ENCODE measurements at regions not wholly inside any gene's neighbourhood (a gene's known extent, or its start where the extent isn't known, plus 50 kb on each side); places are given as distances from the start of the nearest gene placed in this dataset.

DNA sequence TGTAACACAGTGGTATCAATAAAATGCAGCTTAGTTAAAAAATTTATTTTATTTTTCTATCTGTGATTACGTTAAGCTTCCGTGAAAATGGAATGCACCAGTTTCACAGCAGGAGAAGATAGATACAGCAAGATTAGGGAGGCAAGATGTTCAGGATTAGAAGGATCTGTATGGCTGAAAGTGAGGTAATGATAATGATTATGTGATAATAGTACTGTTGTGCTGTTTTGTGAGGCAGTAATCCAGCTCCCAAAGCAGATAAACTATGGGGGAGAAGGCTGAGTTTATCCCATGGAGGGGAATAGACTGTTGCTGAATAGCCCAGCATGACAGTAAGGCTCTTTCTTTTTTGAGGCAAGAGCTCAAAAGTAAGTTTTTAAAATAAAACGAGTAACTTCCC lies 216.1 kb upstream of the PRPS1L1 start:
- no peak overlapping the region for H4K8ac ChIP-seq (ENCODE audit: low read depth in 2 of 2, low read length in 2 of 2)
- H3K4me3 ChIP-seq (ENCODE audit: insufficient read depth, low read depth, low read length) = no peak overlapping the region
- no peaks in the 10 kb centered on the region for H3K9me1 ChIP-seq (ENCODE audit: insufficient read depth, low read length)
- no peaks in the 10 kb centered on the region; the same call in 1 of the 2 replicates for H3K27me3 ChIP-seq (ENCODE audit: control insufficient read depth, insufficient read depth, low read length)
- no peaks in the 10 kb centered on the region for H3K9me3 ChIP-seq (ENCODE audit: control insufficient read depth, insufficient read depth, low read length)
- H3K4me1 ChIP-seq (ENCODE audit: control insufficient read depth, insufficient read depth, low read length) = no peaks in the 10 kb centered on the region
- no peak overlapping the region for H3K56ac ChIP-seq (ENCODE audit: extremely low read depth, insufficient read depth, low read length)
- no TSS peak for BruUV-seq (replicated peaks)
- DNase-seq (no peak), ATAC-seq (ENCODE audit: low read depth) (no peak)
- dilution Hi-C loops (cut with HindIII; ENCODE audit: low sequenced_read_pairs, unreplicated experiment) = no loop called here
- no peak overlapping the region for H2AK5ac ChIP-seq (ENCODE audit: low read depth, low read length)
- no peak overlapping the region for H3K4ac ChIP-seq (ENCODE audit: low read depth, low read length)
- H4K91ac ChIP-seq (ENCODE audit: insufficient read depth, low read depth, low read length) = no peak overlapping the region
- WGBS, 2 experiments (ENCODE audit: extremely low coverage in 2 of 2, insufficient read length in 1 of 2) = 80% methylated on average over 1 of the region's 3 CpGs; no CpG with 5 or more reads in 1 of the 2 experiments
- ChIA-PET CTCF (interaction anchor here (0.6 kb wide), 1 partner anchor 56 kb away, joined by 3 read pairs; no protein-coding TSS in a partner anchor), POLR2A (ENCODE audit: unreplicated experiment) (no interaction called here)
- H2BK20ac ChIP-seq (ENCODE audit: low read depth, low read length) = no peak overlapping the region
- TF ChIP-seq, protein P1, sequence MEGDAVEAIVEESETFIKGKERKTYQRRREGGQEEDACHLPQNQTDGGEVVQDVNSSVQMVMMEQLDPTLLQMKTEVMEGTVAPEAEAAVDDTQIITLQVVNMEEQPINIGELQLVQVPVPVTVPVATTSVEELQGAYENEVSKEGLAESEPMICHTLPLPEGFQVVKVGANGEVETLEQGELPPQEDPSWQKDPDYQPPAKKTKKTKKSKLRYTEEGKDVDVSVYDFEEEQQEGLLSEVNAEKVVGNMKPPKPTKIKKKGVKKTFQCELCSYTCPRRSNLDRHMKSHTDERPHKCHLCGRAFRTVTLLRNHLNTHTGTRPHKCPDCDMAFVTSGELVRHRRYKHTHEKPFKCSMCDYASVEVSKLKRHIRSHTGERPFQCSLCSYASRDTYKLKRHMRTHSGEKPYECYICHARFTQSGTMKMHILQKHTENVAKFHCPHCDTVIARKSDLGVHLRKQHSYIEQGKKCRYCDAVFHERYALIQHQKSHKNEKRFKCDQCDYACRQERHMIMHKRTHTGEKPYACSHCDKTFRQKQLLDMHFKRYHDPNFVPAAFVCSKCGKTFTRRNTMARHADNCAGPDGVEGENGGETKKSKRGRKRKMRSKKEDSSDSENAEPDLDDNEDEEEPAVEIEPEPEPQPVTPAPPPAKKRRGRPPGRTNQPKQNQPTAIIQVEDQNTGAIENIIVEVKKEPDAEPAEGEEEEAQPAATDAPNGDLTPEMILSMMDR (conservative IDR thresholded peaks at IDR 0.05; ENCODE audit: low read depth, low read length) = no peak
- TF ChIP-seq CEBPB (IDR thresholded peaks at IDR 0.05; ENCODE audit: low read depth, low read length) (no peak), POLR2A (IDR thresholded peaks at IDR 0.05; ENCODE audit: low read depth, low read length) (no peak), MXI1 (IDR thresholded peaks at IDR 0.05; ENCODE audit: borderline replicate concordance, low read depth, low read length) (no peak), CHD1 (IDR thresholded peaks at IDR 0.05; ENCODE audit: low read depth, low read length) (no peak)
- no peak overlapping the region for H2BK120ac ChIP-seq (ENCODE audit: low read depth, low read length)
- no peak overlapping the region for H3K18ac ChIP-seq (ENCODE audit: low read depth, low read length)
- H3K79me1 ChIP-seq (ENCODE audit: low read depth in 1 of 2, low read length in 2 of 2) = no peaks in the 10 kb centered on the region
- no peak overlapping the region for H3K23ac ChIP-seq (ENCODE audit: low read depth, low read length)
- H2BK5ac ChIP-seq (ENCODE audit: low read depth, low read length, poor library complexity, severe bottlenecking) = no peak overlapping the region
- no peak overlapping the region for H2BK15ac ChIP-seq (ENCODE audit: low read depth, low read length)
- no peaks in the 10 kb centered on the region for H4K20me1 ChIP-seq (ENCODE audit: insufficient read depth, low read length)
- H3K9ac ChIP-seq (ENCODE audit: low read depth, low read length) = no peak overlapping the region
- H3K36me3 ChIP-seq (ENCODE audit: control insufficient read depth, insufficient read depth, low read length) = no peaks in the 10 kb centered on the region
- H3K27ac ChIP-seq (ENCODE audit: insufficient read depth, low read length) = no peak overlapping the region
- H4K5ac ChIP-seq (ENCODE audit: low read depth, low read length) = no peak overlapping the region
- H3K4me2 ChIP-seq (ENCODE audit: low read depth, low read length) = no peak overlapping the region
- H3K14ac ChIP-seq (replicated peaks; ENCODE audit: low read depth, low read length) = no peak overlapping the region
- H2AFZ ChIP-seq (replicated peaks; ENCODE audit: low read length, poor library complexity) = no peak overlapping the region
- H2AK9ac ChIP-seq (replicated peaks; ENCODE audit: low read depth, low read length, poor library complexity) = no peak overlapping the region
- intact Hi-C loops (cut with micrococcal nuclease) = no loop called here
- in situ Hi-C loops (cut with MboI; ENCODE audit: low sequenced_read_pairs) = no loop called here

Measured in IMR-90 (cell line).